Fibroblast of mammary gland (primary cell): ENCODE measurements at regions not wholly inside any gene's neighbourhood (a gene's known extent, or its start where the extent isn't known, plus 50 kb on each side); places are given as distances from the start of the nearest gene placed in this dataset.

Experiments
- DNase-seq: peaks from one replicate; pipeline ENCODE4 v3.0.0-alpha.2; 2010; ENCODE audit warnings: low read depth
- H3K4me3 ChIP-seq: 2 replicates; pipeline ENCODE4 v1.5.1; 2011; ENCODE audit warnings: low read depth, mild to moderate bottlenecking, low read length, moderate library complexity; ENCODE audit not compliant: control insufficient read depth
- CTCF ChIP-seq: conservative IDR thresholded peaks from 2 replicates; pipeline ENCODE4 v1.5.1; 2011; ENCODE audit warnings: low read depth, low read length, inconsistent platforms; ENCODE audit not compliant: control insufficient read depth, insufficient read depth

DNA sequence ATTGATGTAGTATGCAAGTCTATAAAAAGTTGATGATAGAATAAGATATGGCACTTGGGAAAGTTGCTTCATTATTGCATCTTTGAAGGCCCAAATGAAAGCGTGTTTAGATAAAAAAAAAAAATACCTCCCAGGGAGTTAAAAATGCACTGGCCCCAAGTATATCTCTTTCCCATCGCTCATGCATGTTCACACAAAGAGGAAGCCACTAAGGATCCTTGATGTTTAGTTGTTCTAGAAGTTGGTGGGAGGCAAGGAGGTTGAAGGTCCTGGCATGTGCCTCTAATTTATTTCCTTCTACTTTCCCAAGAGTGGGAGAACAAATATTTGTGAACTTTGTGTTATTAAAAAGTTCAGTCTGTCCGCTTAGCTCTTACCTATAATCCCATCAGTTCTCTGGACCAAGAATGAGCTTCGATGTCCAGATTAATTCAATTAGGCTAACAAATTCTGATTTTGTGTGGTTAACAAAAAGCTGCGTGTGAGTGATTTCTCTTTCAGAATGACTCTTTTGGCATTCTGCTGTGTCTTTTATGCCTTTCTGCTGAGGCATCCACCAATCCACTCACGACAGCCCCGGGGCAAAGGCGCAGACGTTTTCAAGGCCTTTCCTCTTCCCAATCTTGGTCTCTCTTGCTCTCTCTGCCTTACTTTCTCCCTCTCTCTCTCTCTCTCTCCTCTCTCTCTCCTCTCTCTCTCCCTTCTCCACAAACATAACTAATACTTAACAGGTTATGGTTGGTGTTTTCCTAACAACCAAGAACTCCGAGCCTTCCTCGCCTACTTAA lies 135.1 kb upstream of the ERCC6L2 start:
- no peak for DNase-seq
- TF ChIP-seq CTCF = no peak
- no peak overlapping the region for H3K4me3 ChIP-seq

- TF ChIP-seq CTCF = no peak
- no peak overlapping the region for H3K4me3 ChIP-seq
- DNase-seq = no peak
These were observed 137.1 kb upstream of the ERCC6L2 start for GRCh38 chr9:95738438-95738837.

- no peak for DNase-seq
These were observed 138.5 kb upstream of the ERCC6L2 start for GRCh38 chr9:95736891-95737522.

GRCh38 chr9:95736370-95736769 lies 139.1 kb upstream of the ERCC6L2 start:
- peak; percentile 44 for TF ChIP-seq CTCF
- DNase-seq = no peak
- H3K4me3 ChIP-seq = no peak overlapping the region

More at GRCh38 chr9:95736891-95737522, 138.5 kb upstream of the ERCC6L2 start:
- H3K4me3 ChIP-seq = no peak overlapping the region
- no peak for TF ChIP-seq CTCF

GRCh38 chr9:95735701-95736100 lies 139.8 kb upstream of the ERCC6L2 start:
- TF ChIP-seq CTCF = no peak
- DNase-seq = no peak
- H3K4me3 ChIP-seq = no peak overlapping the region

DNA sequence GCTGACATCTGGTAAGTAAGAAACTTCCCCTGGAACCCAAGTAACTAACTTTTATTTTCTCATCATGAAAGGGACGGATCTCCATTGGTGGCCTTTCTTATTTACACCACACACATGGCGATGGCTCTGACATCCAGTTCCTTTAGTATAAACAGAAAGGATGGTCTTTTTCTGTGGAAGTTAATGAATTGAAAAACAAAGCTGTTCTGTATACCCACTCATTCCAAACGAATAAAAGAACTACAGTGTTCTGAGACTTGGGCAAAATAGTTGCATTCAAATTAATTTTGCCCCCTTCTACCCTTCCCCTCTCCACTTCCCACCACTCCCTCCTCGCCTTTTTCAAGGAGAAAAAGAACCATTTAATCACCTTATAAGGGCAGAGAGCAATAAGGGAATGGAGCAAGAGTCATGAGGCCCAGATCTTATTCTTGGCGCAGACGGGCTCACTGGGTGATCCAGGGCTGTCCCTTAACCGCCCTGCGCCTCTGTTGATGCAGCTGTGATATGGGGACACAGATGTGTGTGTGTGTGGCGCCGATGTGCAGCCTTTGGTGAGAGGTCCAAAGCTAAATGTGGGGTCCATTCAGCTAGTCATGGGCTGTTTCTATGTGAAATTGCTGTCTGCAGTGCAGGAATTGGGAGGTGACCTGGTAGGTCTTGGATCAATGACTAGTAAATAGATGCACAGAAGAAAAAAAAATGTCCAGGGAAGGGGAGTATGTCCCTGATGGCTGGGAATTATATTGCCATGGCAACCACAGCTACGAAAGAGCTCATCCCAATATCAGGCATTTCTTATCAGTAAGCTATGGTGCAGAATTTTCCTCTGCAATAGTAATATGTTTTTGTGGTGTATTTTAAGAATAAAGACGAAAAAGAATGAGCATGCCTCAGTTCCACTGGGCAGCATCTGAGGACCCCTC lies 141.5 kb upstream of the ERCC6L2 start:
- H3K4me3 ChIP-seq = no peak overlapping the region
- TF ChIP-seq CTCF = no peak
- no peak for DNase-seq
